K562 (cell line): ENCODE measurements at regions not wholly inside any gene's neighbourhood (a gene's known extent, or its start where the extent isn't known, plus 50 kb on each side); places are given as distances from the start of the nearest gene placed in this dataset.

Experiments
- ATAC-seq: fragments of 200-7000 bp; cut with Tn5 transposase; 3 replicates; pipeline ENCODE4 v1.9.1; 2020; ENCODE audit warnings: moderate library complexity
- BruUV-seq: library from RNA; stranded (reverse); fragments of 400-500 nt; replicated peaks from 2 replicates; lab custom pipeline; 2021; lab: Mats Ljungman, UMichigan
- CTCF ChIA-PET: fragments of 300-600 bp; formaldehyde crosslinking; extraction: SDS; loops from one replicate; lab custom pipeline; 2021; ENCODE audit warnings: low intra/inter-chr PET ratio; lab: Yijun Ruan, JAX
- POLR2A ChIA-PET: fragments of 300-600, 350-650 bp; sonication (Branson Sonifier 250); formaldehyde crosslinking; extraction: SDS; loops from one replicate; lab custom pipeline; 2021; ENCODE audit warnings: antibody characterized with exemption, inconsistent platforms; lab: Yijun Ruan, JAX
- DNase-seq, 4 experiments: peaks; one replicate each; pipeline versions ENCODE4 v3.0.0 to v3.0.0-alpha.2; 2011 to 2018; ENCODE audit warnings: low spot score in 3 of 4, mixed read lengths in 3 of 4; ENCODE audit errors: extremely low read depth in 1 of 4
- FAIRE-seq: peaks from 2 replicates; lab custom pipeline; 2011; peaks lifted over from hg19 to GRCh38; lab: Jason Lieb, UNC
- H2AFZ ChIP-seq: 2 replicates; pipeline ENCODE4 v1.6.0; 2011; ENCODE audit warnings: low read depth, low read length, control low read depth, inconsistent platforms
- H3K27ac ChIP-seq: fragments of 200-600 bp; 3 replicates; pipeline ENCODE4 v1.8.0; 2011; ENCODE audit warnings: low read depth, mild to moderate bottlenecking, control low read depth, inconsistent platforms, low read length, moderate library complexity, mixed read lengths; ENCODE audit errors: extremely low read depth
- H3K27me3 ChIP-seq, 2 experiments: fragments of 300-600 bp in 1 of 2; 2 replicates in 1 of 2; 3 replicates in 1 of 2; pipeline versions ENCODE4 v1.6.0 to v1.8.0; 2011; ENCODE audit warnings: inconsistent platforms in 2 of 2, low read length in 2 of 2, mild to moderate bottlenecking in 1 of 2, mixed read lengths in 1 of 2, moderate library complexity in 1 of 2; ENCODE audit not compliant: control insufficient read depth in 2 of 2, insufficient read depth in 2 of 2
- H3K36me3 ChIP-seq: fragments of 300-600 bp; 3 replicates; pipeline ENCODE4 v1.8.0; 2011; ENCODE audit warnings: mild to moderate bottlenecking, low read length, inconsistent platforms; ENCODE audit not compliant: control insufficient read depth, insufficient read depth
- H3K4me1 ChIP-seq, 2 experiments: fragments of 200-600 bp in 1 of 2; replicated peaks in 1 of 2; 2 replicates in 1 of 2; 3 replicates in 1 of 2; pipeline versions ENCODE4 v1.5.1 to v1.8.0; 2011; ENCODE audit warnings: inconsistent platforms in 2 of 2, low read length in 2 of 2, mild to moderate bottlenecking in 1 of 2, mixed read lengths in 1 of 2, moderate library complexity in 1 of 2; ENCODE audit not compliant: control insufficient read depth in 2 of 2, insufficient read depth in 2 of 2
- H3K4me2 ChIP-seq: 2 replicates; pipeline ENCODE4 v1.6.1; 2011; ENCODE audit warnings: low read length, control low read depth, inconsistent platforms, mixed read lengths; ENCODE audit not compliant: insufficient read depth
- H3K4me3 ChIP-seq: fragments of 200-600 bp; sonication (generic), shearing (Covaris generic); 2 replicates; pipeline ENCODE4 v1.5.1; 2016; ENCODE audit warnings: control low read depth, inconsistent platforms
- H3K79me2 ChIP-seq: fragments of 200-600 bp; 3 replicates; pipeline ENCODE4 v1.8.0; 2011; ENCODE audit warnings: low read length, inconsistent platforms; ENCODE audit not compliant: control insufficient read depth, insufficient read depth
- H3K9ac ChIP-seq, 2 experiments: 2 replicates each; pipeline versions ENCODE4 v1.6.0 to v1.6.1; 2011; ENCODE audit warnings: low read depth in 2 of 2, low read length in 2 of 2, control low read depth in 1 of 2, inconsistent platforms in 1 of 2, mild to moderate bottlenecking in 1 of 2, mixed read lengths in 1 of 2; ENCODE audit not compliant: insufficient read depth in 1 of 2
- H3K9me1 ChIP-seq: one replicate; pipeline ENCODE4 v1.6.0; 2011; ENCODE audit warnings: inconsistent platforms, mild to moderate bottlenecking, low read length, moderate library complexity; ENCODE audit not compliant: control insufficient read depth, insufficient read depth
- H3K9me3 ChIP-seq: replicated peaks from 2 replicates; pipeline ENCODE4 v1.5.1; 2011; ENCODE audit warnings: low read depth, low read length, inconsistent platforms; ENCODE audit not compliant: control insufficient read depth, insufficient read depth
- H4K20me1 ChIP-seq: replicated peaks from 2 replicates; pipeline ENCODE4 v1.6.1; 2011; ENCODE audit warnings: low read length, inconsistent platforms, mixed read lengths; ENCODE audit not compliant: control insufficient read depth, insufficient read depth
- ARID3A ChIP-seq: IDR thresholded peaks from 2 replicates; pipeline ENCODE4 v1.6.1; 2012; ENCODE audit warnings: low read depth, low read length, improper control_type of control experiment, borderline replicate concordance
- BHLHE40 ChIP-seq: IDR thresholded peaks from 2 replicates; pipeline ENCODE4 v1.6.1; 2011; ENCODE audit warnings: low read length, improper control_type of control experiment
- GTF2E2 ChIP-seq: fragments of 200-800 bp; sonication (Bioruptor generic); IDR thresholded peaks from 2 replicates; pipeline ENCODE4 v1.6.1; 2016; ENCODE audit warnings: missing genetic modification characterization, missing compliant biosample characterization
- RAD21 ChIP-seq, 2 experiments: fragments of 250-450 bp in 1 of 2; fragments of 450-650 bp in 1 of 2; sonication (Bioruptor Pico) in 1 of 2; formaldehyde crosslinking in 1 of 2; IDR thresholded peaks in 1 of 2; conservative IDR thresholded peaks in 1 of 2; 2 replicates each; pipeline versions ENCODE4 v1.4.0 to v1.8.0; 2020 to 2022; ENCODE audit warnings: mild to moderate bottlenecking in 2 of 2, moderate library complexity in 1 of 2
- ZBTB5 ChIP-seq: fragments of 450-650 bp; IDR thresholded peaks from 2 replicates; pipeline ENCODE4 v1.6.1; 2017; ENCODE audit warnings: antibody characterized with exemption
- WGBS: fragments of 100-300 bp; shearing (Covaris generic); methylation state at CpG from one replicate; pipeline ENCODE4 v1.1.6; 2016; ENCODE audit warnings: low coverage, mixed read lengths; ENCODE audit not compliant: insufficient coverage; ENCODE audit errors: missing lambda C conversion rate; 5-methylcytosine and 5-hydroxymethylcytosine counted together
- in situ Hi-C: fragments of 300-500 bp; cut with MboI; formaldehyde crosslinking; loops from 4 replicates; pipeline ENCODE4 v1.15.0; 2018; ENCODE audit warnings: inconsistent platforms, mixed read lengths
- intact Hi-C: fragments of 100-400 bp; cut with micrococcal nuclease; formaldehyde crosslinking; loops from 2 replicates; pipeline ENCODE4 v1.14.2; 2022

GRCh38 chr3:177483182-177483967, 286.1 kb upstream of the TBL1XR1 start (continued):
- TF ChIP-seq ARID3A (peak; percentile 50; the same call in 1 of the 2 replicates), BHLHE40 (peak; percentile 68), GTF2E2 (tag) (no peak)

DNA sequence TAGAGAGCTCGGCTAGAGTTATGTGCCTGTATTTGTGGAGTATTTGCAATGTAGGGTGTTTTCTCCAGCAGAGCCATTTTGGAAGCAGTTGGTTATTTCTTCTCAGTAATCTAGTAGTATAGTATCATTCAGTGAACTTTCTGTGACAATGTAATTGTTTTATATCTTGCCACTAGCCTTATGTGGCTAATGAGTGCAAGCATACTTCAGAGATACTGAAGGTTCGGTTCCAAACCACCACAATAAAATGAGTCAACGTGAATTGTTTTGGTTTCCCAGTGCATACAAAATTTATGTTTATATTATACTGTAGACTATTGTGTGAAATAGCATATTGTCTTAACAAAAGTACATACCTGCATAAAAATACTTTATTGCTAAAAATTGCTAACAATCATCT, 286.9 kb upstream of the TBL1XR1 start:
- BruUV-seq: no TSS peak

More for the DNA sequence above, 286.9 kb upstream of the TBL1XR1 start:
- H3K36me3 ChIP-seq: no peaks in the 10 kb centered on the region
- H3K4me2 ChIP-seq: no peak overlapping the region
- intact Hi-C loops (no loop called here), in situ Hi-C loops (no loop called here)
- peaks cover 6 to 13% of the 10 kb centered on the region in 2 experiments; a peak in 4 of 5 replicates for H3K4me1 ChIP-seq
- no peak for DNase-seq
- no peak overlapping the region for H3K4me3 ChIP-seq
- H4K20me1 ChIP-seq: no peaks in the 10 kb centered on the region; the same call in 1 of the 2 replicates
- TF ChIP-seq ZBTB5 (no peak), RAD21 (CRISPR knock-in tag; conservative IDR thresholded peaks at IDR 0.05 in 1 of 2, IDR thresholded peaks at IDR 0.05 in 1 of 2) (no peak)
- no peak for FAIRE-seq
- H3K79me2 ChIP-seq: no peaks in the 10 kb centered on the region
- no peak overlapping the region for H3K27ac ChIP-seq
- no peak for ATAC-seq
- H3K27me3 ChIP-seq: no peaks in the 10 kb centered on the region
- POLR2A ChIA-PET: no interaction called here
- H3K9ac ChIP-seq: no peak overlapping the region
- H3K9me1 ChIP-seq: no peaks in the 10 kb centered on the region
- H2AFZ ChIP-seq: no peak overlapping the region
- CTCF ChIA-PET: interaction anchor here (0.6 kb wide), 1 partner anchor 178 kb away, joined by 3 read pairs; no protein-coding TSS in a partner anchor
- no peaks in the 10 kb centered on the region; the same call in 1 of the 2 replicates for H3K9me3 ChIP-seq
- WGBS: 47% methylated on average over 3 of the region's 3 CpGs
